ENCODE measurements at regions not wholly inside any gene's neighbourhood (a gene's known extent, or its start where the extent isn't known, plus 50 kb on each side); places are given as distances from the start of the nearest gene placed in this dataset.

GRCh38 chr11:88016392-88017170 is 158.7 kb downstream of the RAB38 start:
- no peaks in the 10 kb centered on the region for H3K79me2 ChIP-seq (ENCODE audit: insufficient read depth, low read length)
- H3K27ac Mint-ChIP-seq (ENCODE audit: unreplicated experiment) = no peak overlapping the region
- H3K4me3 ChIP-seq (ENCODE audit: insufficient read depth, low read depth, low read length) = no peak overlapping the region
- no peaks in the 10 kb centered on the region for H3K27me3 ChIP-seq (ENCODE audit: insufficient read depth, low read length)
- H3K9me3 ChIP-seq (ENCODE audit: insufficient read depth, low read depth, low read length) = no peaks in the 10 kb centered on the region
- no peak overlapping the region for H3K4me3 Mint-ChIP-seq (ENCODE audit: unreplicated experiment)
- no peaks in the 10 kb centered on the region for H3K27me3 Mint-ChIP-seq (ENCODE audit: low read depth, unreplicated experiment)
- peak; percentile 63 for DNase-seq (ENCODE audit: low read depth)
- H4K20me1 ChIP-seq (ENCODE audit: insufficient read depth, low read length) = no peaks in the 10 kb centered on the region
- H3K36me3 ChIP-seq (ENCODE audit: insufficient read depth, low read length) = no peaks in the 10 kb centered on the region
- TF ChIP-seq CTCF (IDR thresholded peaks at IDR 0.05; ENCODE audit: insufficient read depth, low read depth, low read length) (peak; percentile 78), EZH2 (IDR thresholded peaks at IDR 0.05; ENCODE audit: insufficient read depth, low read length) (no peak)
- H3K4me2 ChIP-seq (ENCODE audit: low read length) = no peak overlapping the region
- H3K4me1 Mint-ChIP-seq (ENCODE audit: low read depth, unreplicated experiment) = no peaks in the 10 kb centered on the region
- H3K36me3 Mint-ChIP-seq (ENCODE audit: low read depth, unreplicated experiment) = no peaks in the 10 kb centered on the region
- H3K9ac ChIP-seq (ENCODE audit: low read length) = no peak overlapping the region
- peak; percentile 74 for FAIRE-seq
- no peaks in the 10 kb centered on the region for H3K9me3 Mint-ChIP-seq (ENCODE audit: unreplicated experiment)
- no peaks in the 10 kb centered on the region for H3K4me1 ChIP-seq (ENCODE audit: insufficient read depth, low read length)
- H2AFZ ChIP-seq (ENCODE audit: low read depth, low read length) = no peak overlapping the region
- no peak overlapping the region for H3K27ac ChIP-seq (ENCODE audit: low read depth, low read length)

- FAIRE-seq (no peak), DNase-seq (ENCODE audit: low read depth) (no peak)
- Histone ChIP-seq H3K79me2 (ENCODE audit: insufficient read depth, low read length) (no peaks in the 10 kb centered on the region), H3K4me2 (ENCODE audit: low read length) (no peak overlapping the region), H2AFZ (ENCODE audit: low read depth, low read length) (no peak overlapping the region), H3K27ac (ENCODE audit: low read depth, low read length) (no peak overlapping the region), H3K9ac (ENCODE audit: low read length) (no peak overlapping the region), H4K20me1 (ENCODE audit: insufficient read depth, low read length) (no peaks in the 10 kb centered on the region), H3K36me3 (ENCODE audit: insufficient read depth, low read length) (no peaks in the 10 kb centered on the region), H3K9me3 (ENCODE audit: insufficient read depth, low read depth, low read length) (no peaks in the 10 kb centered on the region), H3K4me3 (ENCODE audit: insufficient read depth, low read depth, low read length) (no peak overlapping the region), H3K27me3 (ENCODE audit: insufficient read depth, low read length) (no peaks in the 10 kb centered on the region), H3K4me1 (ENCODE audit: insufficient read depth, low read length) (no peaks in the 10 kb centered on the region)
- TF ChIP-seq CTCF (IDR thresholded peaks at IDR 0.05; ENCODE audit: insufficient read depth, low read depth, low read length) = no peak
- no peak for TF ChIP-seq EZH2 (IDR thresholded peaks at IDR 0.05; ENCODE audit: insufficient read depth, low read length)
- no peak overlapping the region for H3K4me3 Mint-ChIP-seq (ENCODE audit: unreplicated experiment)
- no peaks in the 10 kb centered on the region for H3K9me3 Mint-ChIP-seq (ENCODE audit: unreplicated experiment)
- H3K27me3 Mint-ChIP-seq (ENCODE audit: low read depth, unreplicated experiment) = no peaks in the 10 kb centered on the region
- H3K27ac Mint-ChIP-seq (ENCODE audit: unreplicated experiment) = no peak overlapping the region
- no peaks in the 10 kb centered on the region for H3K4me1 Mint-ChIP-seq (ENCODE audit: low read depth, unreplicated experiment)
- H3K36me3 Mint-ChIP-seq (ENCODE audit: low read depth, unreplicated experiment) = no peaks in the 10 kb centered on the region
Measured at GRCh38 chr11:88015170-88015569, 160.1 kb downstream of the RAB38 start.

DNA sequence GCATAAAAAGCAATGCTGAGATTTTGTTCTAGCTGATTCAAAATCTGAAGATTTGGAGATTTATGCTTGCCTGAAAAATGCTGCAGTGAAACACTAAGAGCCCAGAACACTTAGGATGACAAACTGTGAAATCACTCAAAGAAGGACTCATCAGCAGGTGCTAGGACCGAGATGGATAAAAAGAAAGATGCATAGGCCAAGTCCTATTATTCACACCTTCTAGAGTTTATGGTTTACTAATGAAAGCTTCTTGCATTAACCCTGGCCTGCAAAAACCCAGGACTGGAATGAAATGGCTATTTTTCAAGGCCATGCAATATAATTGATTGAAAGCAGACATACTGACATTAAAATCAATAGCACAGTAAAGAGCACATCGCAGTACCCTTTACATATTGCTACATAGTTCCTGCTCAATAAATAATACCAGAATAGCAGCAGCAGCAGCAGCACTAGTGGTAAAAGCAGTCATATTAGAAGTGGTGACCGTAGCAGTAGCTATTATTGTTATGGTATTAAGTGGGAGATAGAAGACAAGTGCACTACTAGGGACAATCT is 161.7 kb downstream of the RAB38 start:
- Mint-ChIP-seq H3K4me1 (ENCODE audit: low read depth, unreplicated experiment) (no peaks in the 10 kb centered on the region), H3K36me3 (ENCODE audit: low read depth, unreplicated experiment) (no peaks in the 10 kb centered on the region), H3K27me3 (ENCODE audit: low read depth, unreplicated experiment) (no peaks in the 10 kb centered on the region), H3K9me3 (ENCODE audit: unreplicated experiment) (no peaks in the 10 kb centered on the region), H3K4me3 (ENCODE audit: unreplicated experiment) (no peak overlapping the region), H3K27ac (ENCODE audit: unreplicated experiment) (no peak overlapping the region)
- H2AFZ ChIP-seq (ENCODE audit: low read depth, low read length) = no peak overlapping the region
- DNase-seq (ENCODE audit: low read depth) (no peak), FAIRE-seq (no peak)
- no peaks in the 10 kb centered on the region for H3K4me1 ChIP-seq (ENCODE audit: insufficient read depth, low read length)
- TF ChIP-seq CTCF (IDR thresholded peaks at IDR 0.05; ENCODE audit: insufficient read depth, low read depth, low read length) = no peak
- TF ChIP-seq EZH2 (IDR thresholded peaks at IDR 0.05; ENCODE audit: insufficient read depth, low read length) = no peak
- no peak overlapping the region for H3K4me2 ChIP-seq (ENCODE audit: low read length)
- H3K9ac ChIP-seq (ENCODE audit: low read length) = no peak overlapping the region
- no peaks in the 10 kb centered on the region for H3K27me3 ChIP-seq (ENCODE audit: insufficient read depth, low read length)
- no peaks in the 10 kb centered on the region for H3K36me3 ChIP-seq (ENCODE audit: insufficient read depth, low read length)
- no peak overlapping the region for H3K4me3 ChIP-seq (ENCODE audit: insufficient read depth, low read depth, low read length)
- H4K20me1 ChIP-seq (ENCODE audit: insufficient read depth, low read length) = no peaks in the 10 kb centered on the region
- H3K9me3 ChIP-seq (ENCODE audit: insufficient read depth, low read depth, low read length) = no peaks in the 10 kb centered on the region
- no peaks in the 10 kb centered on the region for H3K79me2 ChIP-seq (ENCODE audit: insufficient read depth, low read length)
- no peak overlapping the region for H3K27ac ChIP-seq (ENCODE audit: low read depth, low read length)
